CD14-positive monocyte (primary cell): ENCODE measurements at regions not wholly inside any gene's neighbourhood (a gene's known extent, or its start where the extent isn't known, plus 50 kb on each side); places are given as distances from the start of the nearest gene placed in this dataset.

Experiments
- DNase-seq, 3 donors: peaks; one replicate each; pipeline ENCODE4 v3.0.0-alpha.2; 2011 to 2022
- H2AFZ ChIP-seq: 2 replicates; pipeline ENCODE4 v1.6.0; 2012; ENCODE audit warnings: mild to moderate bottlenecking, low read depth, low read length, inconsistent platforms; ENCODE audit not compliant: insufficient read depth, poor library complexity, severe bottlenecking
- H3K27ac ChIP-seq, 2 donors: 1 replicate in 1 of 2; 2 replicates in 1 of 2; pipeline ENCODE4 v1.5.1; 2012 to 2013; ENCODE audit warnings: low read length in 2 of 2, control low read depth in 1 of 2, inconsistent platforms in 1 of 2, low read depth in 1 of 2, mild to moderate bottlenecking in 1 of 2
- H3K27me3 ChIP-seq, 2 donors: one replicate each; pipeline versions ENCODE4 v1.6.0 to v1.6.1; 2011 to 2013; ENCODE audit warnings: low read length in 2 of 2; ENCODE audit not compliant: control insufficient read depth in 2 of 2, insufficient read depth in 2 of 2
- H3K36me3 ChIP-seq, 2 donors: replicated peaks in 1 of 2; 1 replicate in 1 of 2; 2 replicates in 1 of 2; pipeline versions ENCODE4 v1.5.1 to v1.6.1; 2012 to 2013; ENCODE audit warnings: low read length in 2 of 2, control low read depth in 1 of 2, inconsistent platforms in 1 of 2, mild to moderate bottlenecking in 1 of 2; ENCODE audit not compliant: insufficient read depth in 2 of 2, control insufficient read depth in 1 of 2
- H3K4me1 ChIP-seq, 2 donors: 1 replicate in 1 of 2; 2 replicates in 1 of 2; pipeline versions ENCODE4 v1.5.1 to v1.6.1; 2012 to 2013; ENCODE audit warnings: low read length in 2 of 2, control low read depth in 1 of 2, inconsistent platforms in 1 of 2, mild to moderate bottlenecking in 1 of 2, moderate library complexity in 1 of 2; ENCODE audit not compliant: insufficient read depth in 2 of 2, control insufficient read depth in 1 of 2
- H3K4me2 ChIP-seq: replicated peaks from 2 replicates; pipeline ENCODE3; 2012; ENCODE audit warnings: low read length, moderate library complexity, mild to moderate bottlenecking; ENCODE audit not compliant: poor library complexity, severe bottlenecking; ENCODE audit errors: extremely low read depth
- H3K4me3 ChIP-seq, 3 experiments: fragments of 200-600 bp in 1 of 3; sonication (generic) in 1 of 3; replicated peaks in 1 of 3; 1 replicate in 2 of 3; 2 replicates in 1 of 3; pipeline ENCODE4 v1.5.1; 2011 to 2013; ENCODE audit warnings: low read length in 3 of 3, mild to moderate bottlenecking in 3 of 3, control low read depth in 2 of 3, low read depth in 2 of 3, inconsistent platforms in 1 of 3, moderate library complexity in 1 of 3
- H3K79me2 ChIP-seq: 2 replicates; pipeline ENCODE4 v1.6.0; 2012; ENCODE audit warnings: mild to moderate bottlenecking, control low read depth, inconsistent platforms, low read length, moderate library complexity; ENCODE audit not compliant: insufficient read depth
- H3K9ac ChIP-seq: 2 replicates; pipeline ENCODE4 v1.6.0; 2017; ENCODE audit warnings: low read length, mild to moderate bottlenecking; ENCODE audit not compliant: insufficient read depth, poor library complexity, severe bottlenecking
- H3K9me3 ChIP-seq, 2 donors: replicated peaks in 1 of 2; 1 replicate in 1 of 2; 2 replicates in 1 of 2; pipeline versions ENCODE4 v1.5.1 to v1.6.1; 2012 to 2013; ENCODE audit warnings: low read length in 2 of 2, control low read depth in 1 of 2; ENCODE audit not compliant: control insufficient read depth in 1 of 2, insufficient read depth in 1 of 2
- H4K20me1 ChIP-seq: 2 replicates; pipeline ENCODE4 v1.6.0; 2012; ENCODE audit warnings: mild to moderate bottlenecking, low read length, control low read depth, moderate library complexity; ENCODE audit not compliant: insufficient read depth
- H3K27ac Mint-ChIP-seq, 7 donors: one replicate each; pipeline ENCODE4 v1.8.0; 2020; ENCODE audit warnings: mild to moderate bottlenecking in 7 of 7, mixed read lengths in 7 of 7, moderate library complexity in 6 of 7, inconsistent platforms in 2 of 7
- H3K27me3 Mint-ChIP-seq, 3 donors: one replicate each; pipeline ENCODE4 v1.8.0; 2021 to 2022; ENCODE audit warnings: low read depth in 3 of 3, mild to moderate bottlenecking in 3 of 3, mixed read lengths in 3 of 3, moderate library complexity in 3 of 3, inconsistent platforms in 1 of 3
- H3K36me3 Mint-ChIP-seq, 2 donors: one replicate each; pipeline ENCODE4 v1.8.0; 2020; ENCODE audit warnings: mixed read lengths in 2 of 2, inconsistent platforms in 1 of 2, mild to moderate bottlenecking in 1 of 2
- H3K4me1 Mint-ChIP-seq: one replicate; pipeline ENCODE4 v1.8.0; 2020; ENCODE audit warnings: mild to moderate bottlenecking, mixed read lengths
- H3K4me3 Mint-ChIP-seq, 2 donors: one replicate each; pipeline ENCODE4 v1.8.0; 2020; ENCODE audit warnings: mild to moderate bottlenecking in 2 of 2, mixed read lengths in 2 of 2, moderate library complexity in 1 of 2
- H3K9me3 Mint-ChIP-seq, 7 donors: one replicate each; pipeline ENCODE4 v1.8.0; 2020 to 2022; ENCODE audit warnings: mixed read lengths in 7 of 7, mild to moderate bottlenecking in 6 of 7, moderate library complexity in 6 of 7, inconsistent platforms in 2 of 7
- WGBS: methylation state at CpG from one replicate; pipeline ENCODE4 v1.1.5; 2013; ENCODE audit warnings: missing lambda C conversion rate; ENCODE audit not compliant: insufficient coverage; 5-methylcytosine and 5-hydroxymethylcytosine counted together
- intact Hi-C, 2 donors: fragments of 100-400 bp; cut with micrococcal nuclease; formaldehyde crosslinking; loops; one replicate each; pipeline versions ENCODE4 v1.15.0 to v1.15.1; 2023
- TF ChIP-seq, protein P1 (sequence below): fragments of 200-600 bp; IDR thresholded peaks from one replicate; pipeline ENCODE4 v1.8.0; 2022; ENCODE audit warnings: antibody characterized with exemption, mild to moderate bottlenecking

DNA sequence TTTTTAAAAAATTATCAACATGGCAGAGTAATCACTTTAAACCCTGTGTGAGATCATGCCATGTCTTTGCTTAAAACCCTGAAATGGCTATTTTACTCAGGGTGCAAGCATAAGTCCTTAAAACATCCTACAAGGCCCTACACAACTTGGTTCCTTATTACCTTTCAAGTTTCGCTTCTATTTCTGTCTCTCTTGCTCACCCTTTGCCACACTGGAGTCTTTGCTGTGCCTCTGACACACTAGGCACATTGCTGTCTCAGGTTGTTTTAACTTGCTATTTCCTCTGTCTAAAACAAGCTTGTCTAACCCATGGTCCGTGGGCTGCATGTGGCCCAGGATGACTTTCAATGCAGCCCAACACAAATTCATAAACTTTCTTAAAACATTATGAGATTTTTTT lies 55.6 kb downstream of the KIAA0408 start:
- Histone ChIP-seq H3K27me3 (no peaks in the 10 kb centered on the region), H3K4me1 (no peaks in the 10 kb centered on the region), H3K79me2 (no peaks in the 10 kb centered on the region), H3K36me3 (no peaks in the 10 kb centered on the region), H3K27ac (no peak overlapping the region), H3K4me2 (no peak overlapping the region), H4K20me1 (no peaks in the 10 kb centered on the region), H2AFZ (no peak overlapping the region), H3K4me3 (no peak overlapping the region), H3K9me3 (no peaks in the 10 kb centered on the region), H3K9ac (no peak overlapping the region)
- intact Hi-C loops, result no loop called here
- H3K27me3 Mint-ChIP-seq, result peaks cover 0 to 1% (median 0%) of the 10 kb centered on the region in 3 donors
- H3K9me3 Mint-ChIP-seq, result peaks cover 2 to 8% (median 6%) of the 10 kb centered on the region in 7 donors
- DNase-seq, result no peak
- peak overlapping the region in 1 of 7 donors; percentile 16 for H3K27ac Mint-ChIP-seq
- no peak overlapping the region for H3K4me3 Mint-ChIP-seq
- WGBS, result 100% methylated on average over 1 of the region's 2 CpGs
- TF ChIP-seq, protein P1, sequence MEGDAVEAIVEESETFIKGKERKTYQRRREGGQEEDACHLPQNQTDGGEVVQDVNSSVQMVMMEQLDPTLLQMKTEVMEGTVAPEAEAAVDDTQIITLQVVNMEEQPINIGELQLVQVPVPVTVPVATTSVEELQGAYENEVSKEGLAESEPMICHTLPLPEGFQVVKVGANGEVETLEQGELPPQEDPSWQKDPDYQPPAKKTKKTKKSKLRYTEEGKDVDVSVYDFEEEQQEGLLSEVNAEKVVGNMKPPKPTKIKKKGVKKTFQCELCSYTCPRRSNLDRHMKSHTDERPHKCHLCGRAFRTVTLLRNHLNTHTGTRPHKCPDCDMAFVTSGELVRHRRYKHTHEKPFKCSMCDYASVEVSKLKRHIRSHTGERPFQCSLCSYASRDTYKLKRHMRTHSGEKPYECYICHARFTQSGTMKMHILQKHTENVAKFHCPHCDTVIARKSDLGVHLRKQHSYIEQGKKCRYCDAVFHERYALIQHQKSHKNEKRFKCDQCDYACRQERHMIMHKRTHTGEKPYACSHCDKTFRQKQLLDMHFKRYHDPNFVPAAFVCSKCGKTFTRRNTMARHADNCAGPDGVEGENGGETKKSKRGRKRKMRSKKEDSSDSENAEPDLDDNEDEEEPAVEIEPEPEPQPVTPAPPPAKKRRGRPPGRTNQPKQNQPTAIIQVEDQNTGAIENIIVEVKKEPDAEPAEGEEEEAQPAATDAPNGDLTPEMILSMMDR, result no peak
- H3K4me1 Mint-ChIP-seq, result peaks cover 9% of the 10 kb centered on the region
- no peaks in the 10 kb centered on the region for H3K36me3 Mint-ChIP-seq

DNA sequence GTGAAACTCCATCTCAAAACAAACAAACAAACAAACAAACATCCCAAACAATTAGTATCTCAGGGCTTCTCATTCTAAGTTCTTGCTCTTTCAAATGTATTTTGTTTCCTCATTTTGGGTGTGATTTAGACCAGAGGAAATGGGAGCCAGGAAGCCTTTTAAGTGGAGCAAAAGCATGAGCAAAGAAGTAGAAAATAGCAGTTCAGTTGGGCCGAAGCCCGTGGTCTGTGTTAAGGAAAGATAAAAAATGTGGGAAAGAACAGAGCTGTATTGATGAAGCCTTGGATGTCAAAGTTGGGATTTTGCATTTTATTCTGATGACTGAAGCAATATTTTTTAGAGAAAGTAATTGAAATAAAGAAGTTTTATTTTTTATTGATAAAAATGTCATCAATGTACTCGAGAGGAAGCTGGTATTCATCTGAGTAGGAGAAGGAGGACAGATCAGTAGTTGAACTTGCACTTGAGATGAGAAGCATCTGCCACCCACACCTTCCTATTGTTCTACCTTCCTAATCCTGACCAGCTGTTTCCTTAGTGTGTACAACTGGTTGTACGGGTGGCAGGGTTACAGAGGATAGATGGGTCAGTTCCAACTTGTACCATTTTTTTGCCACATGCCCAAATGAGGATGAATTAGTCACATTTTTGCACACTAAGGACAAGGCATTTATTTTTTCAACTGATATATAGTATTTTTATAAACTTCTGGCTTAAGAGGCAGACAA lies 56.1 kb downstream of the KIAA0408 start:
- H3K4me1 Mint-ChIP-seq, result peaks cover 9% of the 10 kb centered on the region
- intact Hi-C loops, result no loop called here
- H3K4me1 ChIP-seq, result no peaks in the 10 kb centered on the region
- H3K79me2 ChIP-seq, result no peaks in the 10 kb centered on the region
- H3K27me3 Mint-ChIP-seq, result no peaks in the 10 kb centered on the region
- 71% methylated on average over 2 of the region's 4 CpGs for WGBS
- no peaks in the 10 kb centered on the region for H4K20me1 ChIP-seq
- no peaks in the 10 kb centered on the region for H3K36me3 ChIP-seq
- no peaks in the 10 kb centered on the region for H3K27me3 ChIP-seq
- TF ChIP-seq, protein P1, result no peak
- H3K9me3 ChIP-seq, result no peaks in the 10 kb centered on the region
- no peak overlapping the region for H3K27ac Mint-ChIP-seq
- no peak overlapping the region for H3K4me2 ChIP-seq
- H3K9ac ChIP-seq, result no peak overlapping the region
- no peak overlapping the region for H3K4me3 ChIP-seq
- H2AFZ ChIP-seq, result no peak overlapping the region
- peaks cover 2 to 7% (median 5%) of the 10 kb centered on the region in 7 donors for H3K9me3 Mint-ChIP-seq
- H3K4me3 Mint-ChIP-seq, result no peak overlapping the region
- no peak for DNase-seq
- H3K27ac ChIP-seq, result no peak overlapping the region
- no peaks in the 10 kb centered on the region for H3K36me3 Mint-ChIP-seq
